Stomach (tissue), 4 donors: ENCODE measurements at regions not wholly inside any gene's neighbourhood (a gene's known extent, or its start where the extent isn't known, plus 50 kb on each side); places are given as distances from the start of the nearest gene placed in this dataset.

ENCODE experiments used
- CTCF ChIP-seq, 7 experiments: fragments of 450-650 bp in 4 of 7; fragments of 200-600 bp in 3 of 7; sonication (generic) in 3 of 7; IDR thresholded peaks; one replicate each; pipeline ENCODE4 v1.5.1; 2016 to 2019; ENCODE audit warnings: antibody characterized with exemption in 7 of 7, control low read depth in 2 of 7, mild to moderate bottlenecking in 1 of 7
- EP300 ChIP-seq: sonication (generic); formaldehyde crosslinking; IDR thresholded peaks from one replicate; pipeline ENCODE4 v1.6.1; 2017; ENCODE audit warnings: antibody characterized with exemption

- TF ChIP-seq CTCF (IDR thresholded peaks at IDR 0.05) (no peak), EP300 (no peak)
Observed at GRCh38 chr6:47380251-47380650, 70.5 kb upstream of the TNFRSF21 start.
